ENCODE measurements at regions not wholly inside any gene's neighbourhood (a gene's known extent, or its start where the extent isn't known, plus 50 kb on each side); places are given as distances from the start of the nearest gene placed in this dataset.

GRCh38 chr2:67760995-67761394, 301.8 kb downstream of the C1D start:
- H3K4me1 Mint-ChIP-seq, result peaks cover 8% of the 10 kb centered on the region; the same call in 1 of the 2 replicates
- peaks cover 10% of the 10 kb centered on the region for H3K9me3 Mint-ChIP-seq
- CTCF ChIA-PET, result interaction anchor here (1.2 to 1.3 kb wide), 2 partner anchors 28 to 85 kb away, joined by 3 to 4 read pairs; no protein-coding TSS in a partner anchor
- ATAC-seq (peak; percentile 53; the same call in 1 of the 2 replicates), DNase-seq (ENCODE audit: low spot score) (no peak)
- TF ChIP-seq CREM (CRISPR knock-in tag; IDR thresholded peaks at IDR 0.05) (no peak), TP53 (CRISPR knock-in tag; IDR thresholded peaks at IDR 0.05) (no peak), E2F5 (CRISPR knock-in tag; IDR thresholded peaks at IDR 0.05) (no peak), RELA (CRISPR knock-in tag; IDR thresholded peaks at IDR 0.05; ENCODE audit: borderline replicate concordance) (no peak), NR1H2 (CRISPR knock-in tag; IDR thresholded peaks at IDR 0.05) (no peak), PREB (CRISPR knock-in tag; IDR thresholded peaks at IDR 0.05; ENCODE audit: borderline replicate concordance) (no peak), FOXJ3 (CRISPR knock-in tag; IDR thresholded peaks at IDR 0.05; ENCODE audit: borderline replicate concordance) (no peak), USF1 (CRISPR knock-in tag; IDR thresholded peaks at IDR 0.05) (no peak), ZNF416 (CRISPR knock-in tag; IDR thresholded peaks at IDR 0.05) (no peak), ATF3 (CRISPR knock-in tag; conservative IDR thresholded peaks at IDR 0.05) (no peak), ZBTB21 (CRISPR knock-in tag; IDR thresholded peaks at IDR 0.05; ENCODE audit: borderline replicate concordance) (no peak), IRF1 (CRISPR knock-in tag; IDR thresholded peaks at IDR 0.05) (no peak), HMGXB4 (CRISPR knock-in tag; IDR thresholded peaks at IDR 0.05) (no peak), HMGA2 (CRISPR knock-in tag; IDR thresholded peaks at IDR 0.05) (no peak), ATF1 (CRISPR knock-in tag; IDR thresholded peaks at IDR 0.05) (no peak), OVOL2 (CRISPR knock-in tag; IDR thresholded peaks at IDR 0.05; ENCODE audit: borderline replicate concordance) (no peak), TCF7 (CRISPR knock-in tag; IDR thresholded peaks at IDR 0.05; ENCODE audit: low read depth) (no peak), ZNF121 (CRISPR knock-in tag; IDR thresholded peaks at IDR 0.05) (no peak), ZNF232 (CRISPR knock-in tag; IDR thresholded peaks at IDR 0.05) (no peak)
- POLR2A ChIA-PET, result interaction anchor here (0.5 kb wide), 1 partner anchor 45 kb away, joined by 4 read pairs; no protein-coding TSS in a partner anchor
- no peaks in the 10 kb centered on the region; the same call in 1 of the 2 replicates for H3K27me3 Mint-ChIP-seq (ENCODE audit: low read depth)
- no peaks in the 10 kb centered on the region for H3K36me3 Mint-ChIP-seq
- no peak overlapping the region for H3K4me3 Mint-ChIP-seq
- no peak overlapping the region for H3K27ac Mint-ChIP-seq

- no peak overlapping the region for H3K27ac Mint-ChIP-seq
- no peak overlapping the region for H3K4me3 Mint-ChIP-seq
- POLR2A ChIA-PET, result no interaction called here
- CTCF ChIA-PET, result no interaction called here
- H3K36me3 Mint-ChIP-seq, result no peaks in the 10 kb centered on the region
- no peaks in the 10 kb centered on the region for H3K27me3 Mint-ChIP-seq (ENCODE audit: low read depth)
- ATAC-seq (no peak), DNase-seq (ENCODE audit: low spot score) (no peak)
- 0 out of 2 replicates have a peak, but pooled peaks cover 2% of the 10 kb centered on the region for H3K4me1 Mint-ChIP-seq
- no peaks in the 10 kb centered on the region for H3K9me3 Mint-ChIP-seq
- TF ChIP-seq ARID4B (CRISPR knock-in tag; IDR thresholded peaks at IDR 0.05; ENCODE audit: borderline replicate concordance) (no peak), USF1 (CRISPR knock-in tag; IDR thresholded peaks at IDR 0.05) (no peak), ZBTB43 (CRISPR knock-in tag; IDR thresholded peaks at IDR 0.05) (no peak), NR3C1 (CRISPR knock-in tag; conservative IDR thresholded peaks at IDR 0.05; ENCODE audit: low read depth) (no peak)
These were observed 291.4 kb downstream of the C1D start for GRCh38 chr2:67771380-67771779.
